ENCODE measurements at regions not wholly inside any gene's neighbourhood (a gene's known extent, or its start where the extent isn't known, plus 50 kb on each side); places are given as distances from the start of the nearest gene placed in this dataset.

- H3K36me3 ChIP-seq (ENCODE audit: control insufficient read depth, insufficient read depth, low read length), result no peaks in the 10 kb centered on the region
- DNase-seq (ENCODE audit: low read depth in 4 of 6, low spot score in 6 of 6), result no peak
- H3K9me3 ChIP-seq (ENCODE audit: control insufficient read depth, insufficient read depth, low read length), result no peaks in the 10 kb centered on the region
- H3K4me1 ChIP-seq (ENCODE audit: control insufficient read depth, insufficient read depth, low read length), result no peaks in the 10 kb centered on the region
- H3K27ac ChIP-seq (ENCODE audit: low read depth, low read length), result no peak overlapping the region
- no peaks in the 10 kb centered on the region for H3K27me3 ChIP-seq (ENCODE audit: control insufficient read depth, insufficient read depth, low read length)
- H3K4me3 ChIP-seq (ENCODE audit: low read depth, low read length), result no peak overlapping the region
- WGBS (ENCODE audit: insufficient coverage), result no CpG with 5 or more reads among the region's 1 CpG
These were observed 523.2 kb upstream of the HTR2A start for GRCh38 chr13:47420020-47420419.

GRCh38 chr13:47418206-47418920, 521.5 kb upstream of the HTR2A start:
- Histone ChIP-seq H3K9me3 (ENCODE audit: control insufficient read depth, insufficient read depth, low read length) (no peaks in the 10 kb centered on the region), H3K36me3 (ENCODE audit: control insufficient read depth, insufficient read depth, low read length) (no peaks in the 10 kb centered on the region), H3K4me3 (ENCODE audit: low read depth, low read length) (no peak overlapping the region), H3K4me1 (ENCODE audit: control insufficient read depth, insufficient read depth, low read length) (no peaks in the 10 kb centered on the region), H3K27me3 (ENCODE audit: control insufficient read depth, insufficient read depth, low read length) (no peaks in the 10 kb centered on the region), H3K27ac (ENCODE audit: low read depth, low read length) (no peak overlapping the region)
- DNase-seq (ENCODE audit: low read depth in 4 of 6, low spot score in 6 of 6), result no peak
- WGBS (ENCODE audit: insufficient coverage), result no CpG with 5 or more reads among the region's 3 CpGs

GRCh38 chr13:47417485-47417884, 520.6 kb upstream of the HTR2A start:
- H3K4me3 ChIP-seq (ENCODE audit: low read depth, low read length), result no peak overlapping the region
- H3K4me1 ChIP-seq (ENCODE audit: control insufficient read depth, insufficient read depth, low read length), result no peaks in the 10 kb centered on the region
- no peaks in the 10 kb centered on the region for H3K27me3 ChIP-seq (ENCODE audit: control insufficient read depth, insufficient read depth, low read length)
- WGBS (ENCODE audit: insufficient coverage), result no CpG with 5 or more reads among the region's 2 CpGs
- no peaks in the 10 kb centered on the region for H3K9me3 ChIP-seq (ENCODE audit: control insufficient read depth, insufficient read depth, low read length)
- H3K27ac ChIP-seq (ENCODE audit: low read depth, low read length), result no peak overlapping the region
- no peak for DNase-seq (ENCODE audit: low read depth in 4 of 6, low spot score in 6 of 6)
- H3K36me3 ChIP-seq (ENCODE audit: control insufficient read depth, insufficient read depth, low read length), result no peaks in the 10 kb centered on the region

GRCh38 chr13:47415048-47415447, 518.2 kb upstream of the HTR2A start:
- DNase-seq (ENCODE audit: low read depth in 4 of 6, low spot score in 6 of 6), result no peak
- WGBS (ENCODE audit: insufficient coverage), result 91% methylated on average over 3 of the region's 4 CpGs
- Histone ChIP-seq H3K4me3 (ENCODE audit: low read depth, low read length) (no peak overlapping the region), H3K27ac (ENCODE audit: low read depth, low read length) (no peak overlapping the region), H3K9me3 (ENCODE audit: control insufficient read depth, insufficient read depth, low read length) (no peaks in the 10 kb centered on the region), H3K4me1 (ENCODE audit: control insufficient read depth, insufficient read depth, low read length) (no peaks in the 10 kb centered on the region), H3K27me3 (ENCODE audit: control insufficient read depth, insufficient read depth, low read length) (no peaks in the 10 kb centered on the region), H3K36me3 (ENCODE audit: control insufficient read depth, insufficient read depth, low read length) (no peaks in the 10 kb centered on the region)

- no peaks in the 10 kb centered on the region for H3K27me3 ChIP-seq (ENCODE audit: control insufficient read depth, insufficient read depth, low read length)
- H3K36me3 ChIP-seq (ENCODE audit: control insufficient read depth, insufficient read depth, low read length), result no peaks in the 10 kb centered on the region
- H3K4me1 ChIP-seq (ENCODE audit: control insufficient read depth, insufficient read depth, low read length), result no peaks in the 10 kb centered on the region
- H3K27ac ChIP-seq (ENCODE audit: low read depth, low read length), result no peak overlapping the region
- no peak overlapping the region for H3K4me3 ChIP-seq (ENCODE audit: low read depth, low read length)
- no CpG with 5 or more reads among the region's 1 CpG for WGBS (ENCODE audit: insufficient coverage)
- no peaks in the 10 kb centered on the region for H3K9me3 ChIP-seq (ENCODE audit: control insufficient read depth, insufficient read depth, low read length)
- no peak for DNase-seq (ENCODE audit: low read depth in 4 of 6, low spot score in 6 of 6)
These were observed 516.7 kb upstream of the HTR2A start for GRCh38 chr13:47413526-47413925.

- WGBS (ENCODE audit: insufficient coverage), result no CpG with 5 or more reads among the region's 3 CpGs
- peak in 2 of 6 donors; percentile 4 to 21 for DNase-seq (ENCODE audit: low read depth in 4 of 6, low spot score in 6 of 6)
These were observed 516.3 kb upstream of the HTR2A start for GRCh38 chr13:47413112-47413511.

GRCh38 chr13:47409778-47410177, 512.9 kb upstream of the HTR2A start:
- no peak for DNase-seq (ENCODE audit: low read depth in 4 of 6, low spot score in 6 of 6)
- no peak overlapping the region for H3K4me3 ChIP-seq (ENCODE audit: low read depth, low read length)
- no peaks in the 10 kb centered on the region for H3K4me1 ChIP-seq (ENCODE audit: control insufficient read depth, insufficient read depth, low read length)
- no peaks in the 10 kb centered on the region for H3K36me3 ChIP-seq (ENCODE audit: control insufficient read depth, insufficient read depth, low read length)
- H3K27ac ChIP-seq (ENCODE audit: low read depth, low read length), result no peak overlapping the region
- no peaks in the 10 kb centered on the region for H3K9me3 ChIP-seq (ENCODE audit: control insufficient read depth, insufficient read depth, low read length)
- WGBS (ENCODE audit: insufficient coverage), result no CpG with 5 or more reads among the region's 1 CpG
- H3K27me3 ChIP-seq (ENCODE audit: control insufficient read depth, insufficient read depth, low read length), result no peaks in the 10 kb centered on the region

More at GRCh38 chr13:47413112-47413511, 516.3 kb upstream of the HTR2A start:
- no peaks in the 10 kb centered on the region for H3K36me3 ChIP-seq (ENCODE audit: control insufficient read depth, insufficient read depth, low read length)
- H3K9me3 ChIP-seq (ENCODE audit: control insufficient read depth, insufficient read depth, low read length), result no peaks in the 10 kb centered on the region
- no peaks in the 10 kb centered on the region for H3K4me1 ChIP-seq (ENCODE audit: control insufficient read depth, insufficient read depth, low read length)
- no peak overlapping the region for H3K27ac ChIP-seq (ENCODE audit: low read depth, low read length)
- no peaks in the 10 kb centered on the region for H3K27me3 ChIP-seq (ENCODE audit: control insufficient read depth, insufficient read depth, low read length)
- no peak overlapping the region for H3K4me3 ChIP-seq (ENCODE audit: low read depth, low read length)

GRCh38 chr13:47408546-47409319, 511.9 kb upstream of the HTR2A start:
- no peak overlapping the region for H3K27ac ChIP-seq (ENCODE audit: low read depth, low read length)
- H3K4me1 ChIP-seq (ENCODE audit: control insufficient read depth, insufficient read depth, low read length), result no peaks in the 10 kb centered on the region
- H3K27me3 ChIP-seq (ENCODE audit: control insufficient read depth, insufficient read depth, low read length), result no peaks in the 10 kb centered on the region
- 93% methylated on average over 6 of the region's 7 CpGs for WGBS (ENCODE audit: insufficient coverage)
- no peak overlapping the region for H3K4me3 ChIP-seq (ENCODE audit: low read depth, low read length)
- H3K9me3 ChIP-seq (ENCODE audit: control insufficient read depth, insufficient read depth, low read length), result no peaks in the 10 kb centered on the region
- no peaks in the 10 kb centered on the region for H3K36me3 ChIP-seq (ENCODE audit: control insufficient read depth, insufficient read depth, low read length)
- DNase-seq (ENCODE audit: low read depth in 4 of 6, low spot score in 6 of 6), result no peak

- no CpG with 5 or more reads among the region's 5 CpGs for WGBS (ENCODE audit: insufficient coverage)
- H3K4me3 ChIP-seq (ENCODE audit: low read depth, low read length), result no peak overlapping the region
- no peaks in the 10 kb centered on the region for H3K36me3 ChIP-seq (ENCODE audit: control insufficient read depth, insufficient read depth, low read length)
- no peak overlapping the region for H3K27ac ChIP-seq (ENCODE audit: low read depth, low read length)
- H3K9me3 ChIP-seq (ENCODE audit: control insufficient read depth, insufficient read depth, low read length), result no peaks in the 10 kb centered on the region
- no peaks in the 10 kb centered on the region for H3K4me1 ChIP-seq (ENCODE audit: control insufficient read depth, insufficient read depth, low read length)
- DNase-seq (ENCODE audit: low read depth in 4 of 6, low spot score in 6 of 6), result peak in 2 of 6 donors; percentile 38 to 72
- H3K27me3 ChIP-seq (ENCODE audit: control insufficient read depth, insufficient read depth, low read length), result no peaks in the 10 kb centered on the region
These were observed 511.0 kb upstream of the HTR2A start for GRCh38 chr13:47407808-47408207.

GRCh38 chr13:47399599-47399998, 502.7 kb upstream of the HTR2A start:
- H3K9me3 ChIP-seq (ENCODE audit: control insufficient read depth, insufficient read depth, low read length), result no peaks in the 10 kb centered on the region
- H3K27me3 ChIP-seq (ENCODE audit: control insufficient read depth, insufficient read depth, low read length), result no peaks in the 10 kb centered on the region
- WGBS (ENCODE audit: insufficient coverage), result 100% methylated on average over 1 of the region's 2 CpGs
- H3K27ac ChIP-seq (ENCODE audit: low read depth, low read length), result no peak overlapping the region
- no peaks in the 10 kb centered on the region for H3K4me1 ChIP-seq (ENCODE audit: control insufficient read depth, insufficient read depth, low read length)
- no peak overlapping the region for H3K4me3 ChIP-seq (ENCODE audit: low read depth, low read length)
- no peaks in the 10 kb centered on the region for H3K36me3 ChIP-seq (ENCODE audit: control insufficient read depth, insufficient read depth, low read length)
- no peak for DNase-seq (ENCODE audit: low read depth in 4 of 6, low spot score in 6 of 6)
